ENCODE measurements at regions not wholly inside any gene's neighbourhood (a gene's known extent, or its start where the extent isn't known, plus 50 kb on each side); places are given as distances from the start of the nearest gene placed in this dataset.

DNA sequence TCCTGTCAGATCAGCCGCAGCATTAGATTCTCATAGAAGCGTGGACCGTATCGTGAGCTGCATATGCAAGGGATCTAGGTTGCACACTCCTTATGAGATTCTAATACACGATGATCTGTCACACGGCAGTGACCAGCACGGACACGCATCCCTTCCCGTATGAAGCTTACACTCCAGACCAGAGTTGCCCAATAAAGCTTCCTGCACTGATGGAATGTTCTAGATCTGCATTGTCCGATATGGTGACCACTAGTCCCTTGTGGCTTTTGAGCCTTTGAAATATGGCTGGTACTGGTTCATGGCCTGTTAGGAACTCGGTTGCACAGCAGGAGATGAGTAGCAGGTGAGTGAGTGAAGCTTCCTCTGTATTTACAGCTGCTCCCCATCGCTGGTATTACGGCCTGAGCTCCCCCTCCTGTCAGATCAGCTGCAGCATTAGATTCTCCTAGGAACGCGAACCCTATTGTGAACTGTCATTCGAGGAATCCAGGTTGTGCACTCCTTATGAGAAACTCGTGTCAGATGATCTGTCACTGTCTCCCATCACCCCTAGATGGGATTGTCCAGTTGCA lies 49.8 kb upstream of the ZCCHC14 start:
- no peak for DNase-seq (ENCODE audit: low read depth)
- no peak overlapping the region for H3K4me3 ChIP-seq (ENCODE audit: low read length)
- no peak for TF ChIP-seq CTCF (IDR thresholded peaks at IDR 0.05; ENCODE audit: insufficient read depth, low read depth, low read length, missing control alignments)

Measured in epithelial cell of esophagus (primary cell).